Fibroblast of villous mesenchyme (primary cell): ENCODE measurements at regions not wholly inside any gene's neighbourhood (a gene's known extent, or its start where the extent isn't known, plus 50 kb on each side); places are given as distances from the start of the nearest gene placed in this dataset.
A peak's percentile ranks its signal among the peaks of the same experiment; 100 is the strongest.

Source experiments
- DNase-seq: peaks from one replicate; pipeline ENCODE4 v3.0.0-alpha.2; 2010; ENCODE audit warnings: low read depth
- H3K4me3 ChIP-seq: 2 replicates; pipeline ENCODE4 v1.5.1; 2011; ENCODE audit warnings: low read depth, mild to moderate bottlenecking, low read length
- CTCF ChIP-seq: IDR thresholded peaks from 2 replicates; pipeline ENCODE4 v1.5.1; 2012; ENCODE audit warnings: low read depth, mild to moderate bottlenecking, low read length; ENCODE audit not compliant: insufficient read depth

GRCh38 chr6:25057111-25057905, 121.5 kb upstream of the RIPOR2 start:
- no peak for DNase-seq
- H3K4me3 ChIP-seq = no peak overlapping the region
- no peak for TF ChIP-seq CTCF

DNA sequence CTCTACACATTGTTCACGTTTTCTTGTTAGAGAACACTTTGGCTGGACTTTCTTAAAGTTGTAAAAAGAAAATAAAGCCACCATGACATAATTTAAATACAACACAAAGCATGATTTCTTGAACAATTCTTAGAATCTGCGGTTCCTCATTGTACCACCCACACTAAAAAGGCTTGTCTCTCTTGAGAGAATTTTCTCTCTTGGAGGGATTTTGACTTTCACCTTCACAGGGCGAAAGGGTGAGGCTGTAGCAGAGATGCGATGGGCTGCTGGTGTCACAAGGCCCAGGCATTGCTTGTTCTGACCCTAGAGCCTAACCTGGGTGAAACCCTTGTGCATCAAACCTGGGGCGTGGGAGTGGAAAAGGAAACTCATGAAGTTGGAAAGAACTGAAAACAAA, 122.7 kb upstream of the RIPOR2 start:
- H3K4me3 ChIP-seq = no peak overlapping the region
- no peak for DNase-seq

GRCh38 chr6:25058941-25059340, 123.2 kb upstream of the RIPOR2 start:
- TF ChIP-seq CTCF = no peak
- DNase-seq = no peak
- H3K4me3 ChIP-seq = no peak overlapping the region

More for the DNA sequence above, 122.7 kb upstream of the RIPOR2 start:
- TF ChIP-seq CTCF = no peak

GRCh38 chr6:25060522-25060921, 124.8 kb upstream of the RIPOR2 start:
- no peak for TF ChIP-seq CTCF
- DNase-seq = no peak
- no peak overlapping the region for H3K4me3 ChIP-seq

DNA sequence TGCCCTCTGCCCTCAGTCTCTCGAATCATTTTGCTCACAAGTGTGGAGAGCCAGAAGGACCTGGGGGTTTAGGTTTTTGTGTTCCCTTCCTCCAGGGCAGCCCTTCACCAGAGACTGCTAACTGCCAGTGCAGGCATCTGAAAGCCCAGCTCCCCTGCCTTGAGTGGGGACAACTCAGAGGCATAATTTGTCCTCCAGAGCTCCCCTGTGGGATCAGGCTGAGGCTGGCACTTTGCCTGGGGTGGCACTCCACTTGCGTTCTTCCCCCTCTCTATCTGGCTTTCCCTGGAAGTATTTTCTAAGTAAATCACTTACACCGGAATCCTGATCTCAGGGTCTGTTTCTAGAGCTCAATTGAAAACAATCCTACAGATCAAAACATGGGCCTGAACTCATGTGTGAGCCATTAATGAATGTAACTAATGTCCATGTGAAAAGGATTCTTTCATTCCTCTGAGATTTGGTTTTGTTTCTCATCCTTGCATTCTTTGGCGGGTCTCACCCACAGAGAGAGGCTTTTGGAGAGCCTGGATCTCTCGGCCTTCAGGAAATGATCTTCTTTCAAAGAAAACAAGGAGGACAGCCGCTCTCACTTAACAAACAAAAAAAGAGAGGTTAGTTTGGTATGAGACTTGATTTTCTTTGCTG, 125.7 kb upstream of the RIPOR2 start:
- no peak overlapping the region for H3K4me3 ChIP-seq
- DNase-seq = peak; percentile 49
- TF ChIP-seq CTCF = no peak

DNA sequence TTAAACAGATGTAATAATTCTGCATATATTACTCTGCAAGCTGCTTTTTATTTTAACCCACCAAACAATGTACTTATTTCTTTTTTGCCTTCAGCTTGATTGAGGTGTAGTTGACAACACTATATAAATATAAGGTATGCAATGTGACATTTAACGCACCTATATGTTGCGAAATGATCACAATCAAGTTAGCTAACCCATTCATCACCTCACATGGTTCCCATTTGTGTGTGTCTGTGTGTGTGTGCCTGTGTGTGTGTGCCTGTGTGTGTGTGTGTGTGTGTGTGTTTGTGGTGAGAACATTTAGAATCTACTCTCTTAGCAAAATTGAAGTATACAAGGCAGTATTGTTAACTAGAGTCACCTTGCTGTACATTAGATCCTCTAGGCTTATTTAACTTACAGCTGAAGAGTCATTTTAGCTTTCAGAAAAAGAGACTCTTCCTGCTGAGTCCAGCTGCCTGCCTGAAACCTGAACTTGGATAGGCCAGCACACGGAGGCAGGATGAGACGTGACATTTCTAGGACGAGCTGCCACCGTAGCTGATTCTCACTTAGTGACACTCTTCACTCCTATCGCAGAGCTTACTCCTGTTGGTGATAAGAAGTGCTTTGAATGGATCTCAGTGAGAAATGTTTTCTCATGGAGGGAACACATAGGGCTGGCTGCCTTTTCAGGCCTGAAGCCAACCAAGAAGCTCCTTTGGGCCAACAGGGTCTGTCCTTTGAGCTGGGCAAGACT, 126.5 kb upstream of the RIPOR2 start:
- TF ChIP-seq CTCF = no peak
- no peak for DNase-seq
- H3K4me3 ChIP-seq = no peak overlapping the region
